Stomach smooth muscle (tissue), 2 donors: ENCODE measurements at regions not wholly inside any gene's neighbourhood (a gene's known extent, or its start where the extent isn't known, plus 50 kb on each side); places are given as distances from the start of the nearest gene placed in this dataset.
"Not testable (repeated sequence)": the region's sequence is repeated elsewhere in the genome, so short reads cannot be mapped to it uniquely, and the experiment has no call there.

ENCODE experiments used
- H3K27ac ChIP-seq: one replicate; pipeline ENCODE4 v1.7.0; 2013; ENCODE audit warnings: mild to moderate bottlenecking, low read length, inconsistent platforms
- H3K27me3 ChIP-seq, 2 donors: one replicate each; pipeline ENCODE4 v1.7.0; 2013; ENCODE audit warnings: low read length in 2 of 2; ENCODE audit not compliant: insufficient read depth in 2 of 2, control insufficient read depth in 1 of 2
- H3K36me3 ChIP-seq, 2 donors: one replicate each; pipeline ENCODE4 v1.7.0; 2013; ENCODE audit warnings: low read length in 2 of 2; ENCODE audit not compliant: control insufficient read depth in 2 of 2, insufficient read depth in 2 of 2
- H3K4me1 ChIP-seq: one replicate; pipeline ENCODE4 v1.7.0; 2013; ENCODE audit warnings: low read length; ENCODE audit not compliant: control insufficient read depth, insufficient read depth
- H3K4me3 ChIP-seq, 2 donors: one replicate each; pipeline ENCODE4 v1.7.0; 2013; ENCODE audit warnings: low read length in 2 of 2
- H3K9ac ChIP-seq, 2 donors: one replicate each; pipeline ENCODE4 v1.7.0; 2013; ENCODE audit warnings: low read length in 2 of 2, mild to moderate bottlenecking in 1 of 2
- H3K9me3 ChIP-seq, 2 donors: one replicate each; pipeline ENCODE4 v1.7.0; 2013; ENCODE audit warnings: low read length in 2 of 2; ENCODE audit not compliant: control insufficient read depth in 2 of 2
- donor health status: healthy.
- donor health status: Pancreatic carcinoma.

DNA sequence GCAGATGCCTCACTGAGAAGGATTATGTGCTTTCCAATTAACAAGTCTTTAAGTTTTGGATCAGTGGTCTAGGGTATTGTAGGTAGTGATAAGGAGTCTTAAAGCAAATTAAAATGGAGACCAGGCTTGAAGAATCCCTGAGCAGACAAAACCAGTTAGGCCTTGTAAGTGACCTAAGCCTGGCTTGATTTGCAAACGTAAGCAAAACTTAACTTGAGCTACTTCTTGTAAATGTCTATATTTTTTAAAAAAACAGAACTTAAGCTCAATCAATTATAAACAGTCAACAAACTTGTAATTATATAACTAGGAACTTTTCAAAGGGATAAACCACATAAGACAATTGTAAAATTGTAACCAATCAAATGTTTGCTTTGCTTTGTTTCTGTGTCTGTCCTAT lies 72.7 kb upstream of the NALF2 start:
- Histone ChIP-seq H3K9ac (no peak overlapping the region), H3K36me3 (no peaks in the 10 kb centered on the region), H3K4me3 (no peak overlapping the region), H3K27ac (no peak overlapping the region), H3K9me3 (no peaks in the 10 kb centered on the region), H3K4me1 (no peaks in the 10 kb centered on the region), H3K27me3 (peaks cover 0 to 8% of the 10 kb centered on the region in 2 donors)

GRCh38 chrX:69430785-69431184 lies 73.3 kb upstream of the NALF2 start:
- H3K9me3 ChIP-seq: no peaks in the 10 kb centered on the region
- H3K4me3 ChIP-seq: no peak overlapping the region
- no peak overlapping the region for H3K9ac ChIP-seq
- H3K4me1 ChIP-seq: no peaks in the 10 kb centered on the region
- peaks cover 0 to 8% of the 10 kb centered on the region in 2 donors for H3K27me3 ChIP-seq
- H3K36me3 ChIP-seq: no peaks in the 10 kb centered on the region
- no peak overlapping the region for H3K27ac ChIP-seq

GRCh38 chrX:69429339-69430015 lies 74.6 kb upstream of the NALF2 start:
- H3K9ac ChIP-seq: no peak overlapping the region
- no peaks in the 10 kb centered on the region for H3K9me3 ChIP-seq
- H3K4me1 ChIP-seq: no peaks in the 10 kb centered on the region
- no peaks in the 10 kb centered on the region for H3K36me3 ChIP-seq
- no peak overlapping the region for H3K4me3 ChIP-seq
- peaks cover 0 to 11% of the 10 kb centered on the region in 2 donors for H3K27me3 ChIP-seq
- no peak overlapping the region for H3K27ac ChIP-seq

DNA sequence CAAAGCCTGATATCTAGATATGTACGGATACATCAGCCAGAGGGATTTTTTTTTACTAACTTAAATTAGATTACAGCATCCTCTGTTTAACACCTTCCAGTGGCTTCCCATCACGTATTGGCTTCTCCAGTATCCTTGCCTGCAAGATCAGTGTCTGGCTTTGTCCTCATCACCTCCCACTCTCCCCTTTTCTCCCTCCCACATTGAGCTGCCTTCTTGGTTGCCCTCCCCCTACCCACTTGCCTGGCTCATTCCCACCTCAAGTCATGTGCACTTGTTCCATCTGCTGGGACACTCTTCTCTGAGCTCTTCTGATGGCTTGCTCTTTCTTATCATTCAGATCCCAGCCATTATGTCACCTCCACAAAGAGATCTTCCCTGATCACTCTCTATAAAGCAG lies 75.9 kb upstream of the NALF2 start:
- H3K4me3 ChIP-seq: no peak overlapping the region
- H3K4me1 ChIP-seq: no peaks in the 10 kb centered on the region
- peaks cover 0 to 11% of the 10 kb centered on the region in 2 donors for H3K27me3 ChIP-seq
- H3K9ac ChIP-seq: no peak overlapping the region
- no peak overlapping the region for H3K27ac ChIP-seq
- no peaks in the 10 kb centered on the region for H3K36me3 ChIP-seq
- no peaks in the 10 kb centered on the region for H3K9me3 ChIP-seq

- H3K4me3 ChIP-seq: no peak overlapping the region
- no peaks in the 10 kb centered on the region for H3K36me3 ChIP-seq
- H3K27ac ChIP-seq: no peak overlapping the region
- H3K9ac ChIP-seq: no peak overlapping the region
- H3K4me1 ChIP-seq: no peaks in the 10 kb centered on the region
- H3K27me3 ChIP-seq: peaks cover 0 to 11% of the 10 kb centered on the region in 2 donors
- no peaks in the 10 kb centered on the region for H3K9me3 ChIP-seq
Observed at GRCh38 chrX:69424910-69425309, 79.2 kb upstream of the NALF2 start.

DNA sequence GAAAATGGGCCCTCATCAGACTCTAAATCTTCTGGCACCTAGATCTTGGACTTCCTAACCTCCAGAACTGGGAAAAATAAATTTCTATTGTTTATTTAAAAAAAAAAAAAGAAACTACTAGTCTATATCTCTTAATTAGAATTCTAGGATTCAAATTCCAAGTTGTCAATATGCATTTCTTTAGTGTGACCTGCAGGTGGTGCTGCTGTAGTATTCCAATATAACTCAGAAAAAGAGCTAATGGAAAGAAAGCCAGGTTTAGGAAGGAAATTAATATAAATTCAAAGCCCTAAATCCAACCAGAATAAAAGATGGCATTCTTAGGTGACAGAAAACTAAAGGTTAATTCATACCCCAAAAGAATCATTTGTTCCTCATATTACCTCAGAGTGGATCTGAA lies 80.0 kb upstream of the NALF2 start:
- H3K9me3 ChIP-seq: no peaks in the 10 kb centered on the region
- H3K27me3 ChIP-seq: peaks cover 0 to 8% of the 10 kb centered on the region in 2 donors
- H3K27ac ChIP-seq: no peak overlapping the region
- no peak overlapping the region for H3K9ac ChIP-seq
- no peaks in the 10 kb centered on the region for H3K36me3 ChIP-seq
- H3K4me1 ChIP-seq: no peaks in the 10 kb centered on the region
- H3K4me3 ChIP-seq: no peak overlapping the region

DNA sequence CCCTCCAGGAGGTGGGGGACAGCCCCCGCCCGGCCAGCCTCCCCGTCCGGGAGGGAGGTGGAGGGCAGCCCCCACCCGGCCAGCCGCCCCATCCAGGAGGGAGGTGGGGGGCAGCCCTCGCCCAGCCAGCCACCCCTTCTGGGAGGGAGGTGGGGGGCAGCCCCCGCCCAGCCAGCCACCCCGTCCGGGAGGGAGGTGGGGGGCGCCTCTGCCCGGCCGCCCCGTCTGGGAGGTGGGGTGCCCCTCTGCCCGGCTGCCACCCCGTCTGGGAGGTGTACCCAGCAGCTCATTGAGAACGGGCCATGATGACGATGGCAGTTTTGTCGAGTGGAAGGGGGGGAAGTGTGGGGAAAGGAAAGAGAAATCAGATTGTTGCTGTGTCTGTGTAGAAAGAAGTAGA lies 81.9 kb upstream of the NALF2 start:
- not testable (repeated sequence) for H3K9me3 ChIP-seq, H3K27me3 ChIP-seq, H3K36me3 ChIP-seq, H3K27ac ChIP-seq, H3K4me3 ChIP-seq, H3K4me1 ChIP-seq, H3K9ac ChIP-seq

GRCh38 chrX:69415698-69416097 lies 88.4 kb upstream of the NALF2 start:
- no peak overlapping the region for H3K27ac ChIP-seq
- no peak overlapping the region for H3K4me3 ChIP-seq
- no peaks in the 10 kb centered on the region for H3K27me3 ChIP-seq
- H3K9ac ChIP-seq: no peak overlapping the region
- H3K4me1 ChIP-seq: no peaks in the 10 kb centered on the region
- H3K9me3 ChIP-seq: peaks cover 0 to 20% of the 10 kb centered on the region in 2 donors
- no peaks in the 10 kb centered on the region for H3K36me3 ChIP-seq

- Histone ChIP-seq H3K4me1 (no peaks in the 10 kb centered on the region), H3K9ac (no peak overlapping the region), H3K36me3 (no peaks in the 10 kb centered on the region), H3K9me3 (peaks cover 0 to 27% of the 10 kb centered on the region in 2 donors), H3K4me3 (no peak overlapping the region), H3K27ac (no peak overlapping the region), H3K27me3 (peaks cover 0 to 4% of the 10 kb centered on the region in 2 donors)
Observed at GRCh38 chrX:69412661-69413060, 91.5 kb upstream of the NALF2 start.

DNA sequence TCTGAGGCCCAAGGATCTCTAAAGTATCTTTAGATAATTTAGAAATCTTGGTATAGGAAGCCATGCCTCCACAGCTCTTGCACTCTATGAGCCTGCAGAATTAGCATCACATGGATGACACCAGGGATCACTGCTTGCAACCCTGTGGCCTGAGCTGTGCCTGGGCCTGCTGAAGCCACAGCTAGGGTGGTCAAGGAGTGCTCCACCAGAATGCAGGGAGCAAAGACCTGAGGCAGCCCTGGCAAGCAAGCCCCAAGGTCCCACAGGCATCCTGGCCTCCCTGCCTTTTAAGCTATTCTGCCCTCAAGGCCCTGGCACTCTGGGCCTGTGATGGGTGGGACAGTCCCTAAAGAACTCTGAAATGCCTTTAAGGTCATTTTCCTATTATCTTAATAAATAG lies 105.2 kb upstream of the NALF2 start:
- H3K27ac ChIP-seq: no peak overlapping the region
- H3K4me1 ChIP-seq: no peaks in the 10 kb centered on the region
- no peaks in the 10 kb centered on the region for H3K9me3 ChIP-seq
- no peak overlapping the region for H3K4me3 ChIP-seq
- no peaks in the 10 kb centered on the region for H3K36me3 ChIP-seq
- peaks cover 0 to 13% of the 10 kb centered on the region in 2 donors for H3K27me3 ChIP-seq
- no peak overlapping the region for H3K9ac ChIP-seq

- peaks cover 0 to 18% of the 10 kb centered on the region in 2 donors for H3K27me3 ChIP-seq
Observed at GRCh38 chrX:69396916-69397315, 107.2 kb upstream of the NALF2 start.

More at GRCh38 chrX:69396916-69397315, 107.2 kb upstream of the NALF2 start:
- H3K4me3 ChIP-seq: no peak overlapping the region
- no peaks in the 10 kb centered on the region for H3K9me3 ChIP-seq
- no peaks in the 10 kb centered on the region for H3K4me1 ChIP-seq
- no peak overlapping the region for H3K27ac ChIP-seq
- no peaks in the 10 kb centered on the region for H3K36me3 ChIP-seq
- H3K9ac ChIP-seq: no peak overlapping the region
